PC-9 (cell line): ENCODE measurements at regions not wholly inside any gene's neighbourhood (a gene's known extent, or its start where the extent isn't known, plus 50 kb on each side); places are given as distances from the start of the nearest gene placed in this dataset.

Source experiments
- CTCF ChIP-seq: fragments of 200-600 bp; sonication (generic); conservative IDR thresholded peaks from 2 replicates; pipeline ENCODE4 v1.6.1; 2017; ENCODE audit warnings: mixed run types, antibody characterized with exemption, mild to moderate bottlenecking, moderate library complexity
- EZH2 ChIP-seq: fragments of 200-600 bp; sonication (generic); IDR thresholded peaks from 2 replicates; pipeline ENCODE4 v1.8.0; 2017; ENCODE audit warnings: antibody characterized with exemption, low read depth

DNA sequence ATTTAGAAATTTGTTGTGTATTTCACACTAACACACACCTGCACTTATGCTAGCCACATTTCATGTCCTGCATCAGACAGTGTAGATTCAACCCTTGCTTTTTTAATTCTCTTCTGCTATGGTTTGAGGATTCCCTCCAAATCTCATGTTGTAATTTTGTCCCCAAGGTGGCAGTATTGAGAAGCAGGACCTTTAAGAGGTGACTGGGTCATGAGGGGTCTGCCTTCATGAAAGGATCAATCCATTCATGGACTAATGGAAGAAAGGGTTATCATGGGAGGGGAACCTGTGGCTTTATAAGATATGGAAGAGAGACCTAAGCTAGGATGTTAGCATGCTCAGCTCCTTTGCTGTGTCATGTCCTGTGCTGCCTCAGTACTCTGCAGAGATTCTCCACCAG is 1032.2 kb downstream of the CDH11 start:
- TF ChIP-seq CTCF (peak; percentile 48; the same call in 1 of the 2 replicates), EZH2 (no peak)
